Cardiac fibroblast (primary cell): ENCODE measurements at regions not wholly inside any gene's neighbourhood (a gene's known extent, or its start where the extent isn't known, plus 50 kb on each side); places are given as distances from the start of the nearest gene placed in this dataset.

Source experiments
- DNase-seq, 2 donors: peaks; one replicate each; pipeline versions ENCODE4 v3.0.0 to v3.0.0-alpha.2; 2010; ENCODE audit warnings: low read depth in 2 of 2
- H3K4me3 ChIP-seq, 2 donors: replicated peaks in 1 of 2; 1 replicate in 1 of 2; 2 replicates in 1 of 2; pipeline ENCODE4 v1.5.1; 2011; ENCODE audit warnings: low read depth in 2 of 2, low read length in 2 of 2, mild to moderate bottlenecking in 2 of 2, moderate library complexity in 1 of 2
- TF ChIP-seq, protein P1 (sequence below): IDR thresholded peaks from one replicate; pipeline ENCODE4 v1.5.1; 2011; ENCODE audit warnings: low read depth, mild to moderate bottlenecking, low read length, inconsistent platforms

DNA sequence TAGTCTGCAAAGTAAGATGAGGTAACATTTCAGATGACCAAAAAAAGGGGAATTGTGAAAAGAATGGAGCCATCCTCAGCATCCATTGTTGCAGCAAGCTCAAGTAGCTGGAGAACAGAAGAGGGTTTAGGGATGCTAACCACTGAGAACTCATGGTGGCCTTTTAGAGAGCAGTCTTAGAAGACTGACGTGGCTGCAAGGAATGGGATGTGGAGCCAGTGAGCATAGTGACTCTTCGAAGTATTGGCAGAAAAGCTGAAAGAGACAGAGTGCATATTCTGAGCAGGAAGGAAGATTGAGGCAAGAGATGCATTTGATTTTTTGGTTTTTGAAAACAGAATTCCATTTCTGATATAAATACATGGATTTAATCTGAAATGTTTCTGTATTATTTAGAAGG, 151.2 kb downstream of the UBE2E3 start:
- no peak overlapping the region for H3K4me3 ChIP-seq
- TF ChIP-seq, protein P1, sequence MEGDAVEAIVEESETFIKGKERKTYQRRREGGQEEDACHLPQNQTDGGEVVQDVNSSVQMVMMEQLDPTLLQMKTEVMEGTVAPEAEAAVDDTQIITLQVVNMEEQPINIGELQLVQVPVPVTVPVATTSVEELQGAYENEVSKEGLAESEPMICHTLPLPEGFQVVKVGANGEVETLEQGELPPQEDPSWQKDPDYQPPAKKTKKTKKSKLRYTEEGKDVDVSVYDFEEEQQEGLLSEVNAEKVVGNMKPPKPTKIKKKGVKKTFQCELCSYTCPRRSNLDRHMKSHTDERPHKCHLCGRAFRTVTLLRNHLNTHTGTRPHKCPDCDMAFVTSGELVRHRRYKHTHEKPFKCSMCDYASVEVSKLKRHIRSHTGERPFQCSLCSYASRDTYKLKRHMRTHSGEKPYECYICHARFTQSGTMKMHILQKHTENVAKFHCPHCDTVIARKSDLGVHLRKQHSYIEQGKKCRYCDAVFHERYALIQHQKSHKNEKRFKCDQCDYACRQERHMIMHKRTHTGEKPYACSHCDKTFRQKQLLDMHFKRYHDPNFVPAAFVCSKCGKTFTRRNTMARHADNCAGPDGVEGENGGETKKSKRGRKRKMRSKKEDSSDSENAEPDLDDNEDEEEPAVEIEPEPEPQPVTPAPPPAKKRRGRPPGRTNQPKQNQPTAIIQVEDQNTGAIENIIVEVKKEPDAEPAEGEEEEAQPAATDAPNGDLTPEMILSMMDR, result no peak
- DNase-seq, result no peak

DNA sequence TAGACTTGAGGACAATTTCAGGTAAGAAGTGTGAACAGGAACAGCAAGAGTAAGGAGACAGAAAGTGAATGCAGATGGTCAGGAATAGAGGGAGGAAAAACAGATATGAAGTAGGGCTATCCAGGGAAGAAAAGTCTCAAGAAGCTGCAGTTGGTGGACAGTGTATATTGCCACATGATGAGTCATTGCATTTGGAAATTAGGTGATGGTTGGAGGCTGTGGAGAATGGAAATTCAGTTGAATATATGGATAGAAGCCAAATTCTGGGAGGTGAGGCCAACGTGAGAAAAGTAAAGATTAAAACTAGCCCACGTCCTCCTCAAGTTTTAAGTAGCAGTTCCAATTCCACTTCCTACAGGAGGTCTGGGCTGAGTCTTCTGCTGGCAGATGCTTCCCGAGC, 158.4 kb downstream of the UBE2E3 start:
- no peak overlapping the region for H3K4me3 ChIP-seq
- TF ChIP-seq, protein P1, result no peak
- DNase-seq, result peak; percentile 52 to 67

DNA sequence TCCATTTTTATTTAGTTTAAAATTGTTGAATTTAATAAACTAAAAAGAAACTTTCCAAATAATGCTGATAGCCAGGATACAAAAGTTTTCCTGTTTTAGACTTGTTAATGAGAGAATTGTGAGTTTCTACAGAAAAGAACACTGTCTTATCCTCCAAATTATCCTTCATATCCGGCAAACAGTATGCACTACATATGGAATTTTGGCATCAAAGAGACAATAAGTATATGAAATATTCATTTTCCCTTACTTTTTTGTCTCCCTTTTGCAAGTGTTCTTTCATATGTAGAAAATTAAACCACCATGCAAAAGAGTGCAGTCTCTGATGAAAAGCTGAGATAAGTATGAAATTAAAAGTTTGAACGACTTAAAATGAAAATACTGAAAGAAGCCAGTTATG, 159.4 kb downstream of the UBE2E3 start:
- no peak overlapping the region for H3K4me3 ChIP-seq
- TF ChIP-seq, protein P1, result no peak
- no peak for DNase-seq

DNA sequence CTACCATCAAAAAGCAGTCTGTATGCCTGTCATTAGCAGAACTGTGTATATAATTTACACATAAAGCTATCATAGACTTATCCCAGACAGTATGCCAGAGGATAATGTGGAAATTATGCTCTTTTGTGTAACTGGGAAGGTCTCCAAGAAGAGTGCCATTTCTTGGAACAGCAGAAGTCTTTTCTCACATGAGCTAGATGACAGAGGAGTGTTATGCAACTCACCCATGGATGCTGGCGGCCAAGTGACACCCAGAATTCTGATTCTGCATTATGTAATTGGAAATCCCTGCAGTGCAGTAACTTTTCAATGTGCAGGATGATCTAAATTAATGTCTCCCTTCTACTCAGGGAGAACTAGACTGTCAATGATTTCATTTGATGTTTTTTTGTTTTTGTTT, 160.0 kb downstream of the UBE2E3 start:
- peak; percentile 57 to 87 for DNase-seq
- H3K4me3 ChIP-seq, result no peak overlapping the region
- TF ChIP-seq, protein P1, result no peak

DNA sequence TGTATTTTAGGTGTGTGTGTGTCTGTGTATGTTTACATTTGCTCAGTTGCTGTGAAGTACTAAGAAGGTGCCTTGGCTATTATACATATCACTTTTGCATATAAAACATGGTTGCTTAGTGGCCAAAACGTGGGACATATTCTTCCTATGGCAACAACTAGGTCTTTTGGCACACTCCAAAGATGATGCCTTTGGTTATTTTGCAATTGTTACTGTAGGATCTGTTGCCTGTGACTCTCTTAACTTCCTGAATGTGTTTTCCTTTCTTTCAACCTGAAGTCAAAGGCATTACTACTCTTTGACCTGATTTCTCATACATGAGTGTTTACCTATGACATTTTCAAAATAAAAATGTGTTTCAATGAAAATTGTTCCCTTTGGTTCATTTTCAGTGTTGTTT, 160.5 kb downstream of the UBE2E3 start:
- TF ChIP-seq, protein P1, result no peak
- H3K4me3 ChIP-seq, result no peak overlapping the region
- peak in 1 of 2 donors; percentile 37 for DNase-seq

DNA sequence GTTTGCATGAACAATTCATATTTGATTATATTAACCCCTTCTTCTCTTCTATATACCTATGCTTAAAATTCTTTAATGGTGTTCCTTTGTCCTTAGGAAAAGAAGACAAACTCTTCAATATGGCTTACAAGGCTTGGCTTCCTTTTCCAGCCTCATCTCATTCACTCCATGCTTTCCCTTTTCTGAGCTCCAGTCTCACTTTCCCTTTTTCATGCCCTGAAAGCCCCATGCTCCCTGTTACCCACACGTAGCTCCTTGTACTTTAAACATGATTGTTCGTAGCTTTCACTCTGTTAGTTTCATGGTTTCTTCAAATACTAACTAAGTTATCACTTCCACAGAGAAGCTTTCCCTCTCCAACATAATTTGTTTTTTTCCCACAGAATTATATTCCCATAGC, 161.3 kb downstream of the UBE2E3 start:
- H3K4me3 ChIP-seq, result no peak overlapping the region
- TF ChIP-seq, protein P1, result no peak
- no peak for DNase-seq

DNA sequence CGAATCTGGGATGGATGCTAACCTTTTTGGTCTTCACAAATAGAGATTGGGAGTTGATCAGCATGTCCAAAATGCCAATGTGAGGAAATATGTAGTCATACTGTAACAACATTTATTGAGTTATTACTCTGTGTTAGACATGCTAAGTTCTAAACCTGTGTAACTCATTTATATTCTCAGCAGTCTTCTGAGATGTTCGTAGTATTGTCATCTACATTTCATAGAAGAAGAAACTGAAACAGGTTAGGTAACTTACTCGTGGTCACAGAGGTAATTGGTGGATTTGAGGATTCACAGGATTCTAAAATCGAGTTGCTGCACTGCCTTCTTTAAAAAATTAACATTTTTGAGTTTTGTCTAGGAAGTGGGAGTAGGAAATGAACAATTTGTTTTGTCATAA, 162.1 kb downstream of the UBE2E3 start:
- H3K4me3 ChIP-seq, result no peak overlapping the region
- TF ChIP-seq, protein P1, result no peak
- no peak for DNase-seq
